Stimulated activated CD4-positive, alpha-beta T cell treated with anti-CD3 and anti-CD28 coated beads, Interleukin-2, amount 100 ng/mL, for 24 hours (primary cell): ENCODE measurements at regions not wholly inside any gene's neighbourhood (a gene's known extent, or its start where the extent isn't known, plus 50 kb on each side); places are given as distances from the start of the nearest gene placed in this dataset.

Experiments used
- DNase-seq, 2 donors: peaks; one replicate each; pipeline ENCODE4 v3.0.0-alpha.2; 2020

- DNase-seq, result no peak
Measured at GRCh38 chr13:90395348-90395747, 952.1 kb upstream of the MIR17HG start.

- no peak for DNase-seq
Measured at GRCh38 chr13:90395846-90396245, 951.6 kb upstream of the MIR17HG start.

GRCh38 chr13:90396266-90396665 is 951.2 kb upstream of the MIR17HG start:
- DNase-seq, result no peak

GRCh38 chr13:90397503-90397902 is 950.0 kb upstream of the MIR17HG start:
- DNase-seq, result no peak

GRCh38 chr13:90400372-90400771 is 947.1 kb upstream of the MIR17HG start:
- no peak for DNase-seq

DNA sequence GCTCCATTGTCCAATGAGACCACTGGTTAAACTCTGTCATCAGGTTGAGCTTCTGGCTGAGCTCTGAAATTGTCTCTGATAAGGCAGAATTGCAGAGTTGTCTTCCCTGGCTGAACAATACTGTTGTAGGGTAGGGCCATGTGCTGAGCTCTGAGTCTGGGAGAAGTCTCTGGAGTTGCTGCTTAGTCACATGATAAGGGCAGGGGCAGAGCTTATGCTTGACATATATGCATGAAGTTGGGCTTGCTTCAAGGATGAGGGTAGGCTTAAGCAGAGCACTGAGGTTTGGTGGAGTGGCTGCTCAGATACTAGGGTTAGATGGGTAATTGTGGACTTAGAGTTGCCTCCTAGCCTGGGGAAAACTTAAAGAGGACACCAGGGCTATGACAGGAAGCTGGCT is 946.3 kb upstream of the MIR17HG start:
- DNase-seq, result no peak

- no peak for DNase-seq
Measured at GRCh38 chr13:90402102-90402501, 945.4 kb upstream of the MIR17HG start.

GRCh38 chr13:90402613-90403012 is 944.9 kb upstream of the MIR17HG start:
- no peak for DNase-seq

DNA sequence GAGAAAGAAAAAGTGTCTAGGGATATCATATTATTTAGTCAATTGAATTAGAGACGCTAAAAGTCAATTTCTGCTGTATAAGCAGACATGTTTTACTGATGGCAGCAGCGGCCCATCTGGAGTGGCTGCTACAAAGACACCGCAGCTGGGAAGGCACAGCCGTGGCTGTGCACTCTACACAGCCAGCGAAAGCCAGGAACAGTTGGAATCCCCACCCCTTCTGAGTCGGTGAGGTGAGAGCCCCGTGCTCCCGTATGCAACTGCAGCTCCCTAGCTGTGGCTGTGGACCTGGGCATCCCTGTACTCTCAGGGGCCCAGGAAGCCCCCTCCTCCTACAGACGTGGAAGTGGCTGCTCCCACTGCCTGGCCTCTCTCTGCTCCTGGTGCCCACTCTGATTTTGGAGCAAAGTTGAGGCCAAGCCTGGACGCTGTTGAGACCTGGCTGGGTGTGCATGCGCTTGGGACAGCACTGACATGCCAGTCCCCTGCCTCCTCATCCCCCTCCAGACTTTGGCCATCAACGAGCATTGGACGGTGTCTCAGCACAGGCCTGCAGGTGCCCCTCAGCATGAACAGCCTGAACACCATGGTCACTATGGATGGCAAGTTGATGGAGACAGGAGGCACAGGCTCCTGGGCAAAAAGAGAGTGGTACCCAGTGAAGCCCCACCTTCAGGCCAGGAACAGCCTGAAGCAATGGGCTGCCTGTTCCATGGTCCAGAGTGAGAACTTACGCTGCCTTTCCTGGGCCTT is 944.0 kb upstream of the MIR17HG start:
- DNase-seq, result no peak

- DNase-seq, result no peak
Measured at GRCh38 chr13:90405301-90405700, 942.2 kb upstream of the MIR17HG start.

- no peak for DNase-seq
Measured at GRCh38 chr13:90412980-90413379, 934.5 kb upstream of the MIR17HG start.

DNA sequence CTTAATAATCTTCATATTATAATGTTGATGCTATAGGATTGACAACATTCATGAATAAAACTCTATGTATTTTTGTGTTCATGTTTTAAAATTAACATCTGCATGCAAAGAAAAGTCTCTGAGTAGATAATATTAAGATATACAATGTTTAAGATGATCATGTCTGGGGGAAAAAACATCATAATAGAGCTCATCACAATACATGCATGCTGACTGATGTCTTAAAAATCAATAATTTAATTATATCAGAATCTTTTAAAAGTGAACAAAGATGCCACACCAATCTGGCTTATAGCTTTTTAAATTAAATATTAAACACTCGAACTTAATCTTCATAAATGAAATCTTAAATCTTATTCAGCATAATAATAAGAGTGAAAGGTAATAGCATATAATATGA is 933.9 kb upstream of the MIR17HG start:
- DNase-seq, result no peak

DNA sequence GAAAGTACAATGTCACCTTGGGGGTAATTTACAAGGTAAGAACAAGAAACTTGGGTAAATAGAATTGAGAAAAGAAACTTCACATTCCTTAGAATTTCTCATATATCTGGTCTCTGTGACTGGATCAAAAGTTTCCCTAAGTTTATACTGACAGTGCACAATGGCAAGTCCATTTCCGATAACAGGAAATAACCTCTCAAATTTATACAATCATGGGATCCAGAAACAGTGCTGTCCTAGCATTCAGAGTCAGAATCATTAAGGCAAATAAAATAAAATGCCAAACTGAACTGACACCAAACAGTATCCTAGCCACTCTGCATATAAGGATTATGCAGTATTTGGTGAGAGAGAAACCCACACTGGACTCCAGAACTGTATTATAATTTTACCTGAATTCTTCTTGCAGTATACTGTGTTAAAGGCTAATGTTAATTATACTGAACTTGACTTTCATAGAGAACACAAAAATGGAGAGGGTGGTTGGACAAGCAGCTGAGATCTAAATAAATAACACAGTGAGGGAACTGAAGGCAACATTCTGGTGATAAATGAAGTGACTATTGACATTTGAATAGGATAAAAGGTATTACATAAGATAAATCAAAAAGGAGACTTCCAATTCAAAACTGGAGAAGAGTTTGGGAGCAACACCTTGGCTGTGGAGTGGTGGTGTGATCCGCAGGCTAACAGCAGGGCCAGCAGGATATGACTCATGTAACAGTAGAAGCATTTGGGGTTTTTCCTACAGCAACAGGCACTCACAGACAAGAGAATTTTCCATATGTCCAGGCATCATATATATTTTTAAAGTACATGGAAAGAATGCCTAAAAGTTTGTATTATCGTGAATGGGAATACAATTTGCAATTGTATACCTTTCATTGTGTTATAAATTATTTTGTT is 932.5 kb upstream of the MIR17HG start:
- DNase-seq, result no peak

- DNase-seq, result no peak
Measured at GRCh38 chr13:90415902-90416301, 931.6 kb upstream of the MIR17HG start.

- DNase-seq, result no peak
Measured at GRCh38 chr13:90416519-90416918, 931.0 kb upstream of the MIR17HG start.

DNA sequence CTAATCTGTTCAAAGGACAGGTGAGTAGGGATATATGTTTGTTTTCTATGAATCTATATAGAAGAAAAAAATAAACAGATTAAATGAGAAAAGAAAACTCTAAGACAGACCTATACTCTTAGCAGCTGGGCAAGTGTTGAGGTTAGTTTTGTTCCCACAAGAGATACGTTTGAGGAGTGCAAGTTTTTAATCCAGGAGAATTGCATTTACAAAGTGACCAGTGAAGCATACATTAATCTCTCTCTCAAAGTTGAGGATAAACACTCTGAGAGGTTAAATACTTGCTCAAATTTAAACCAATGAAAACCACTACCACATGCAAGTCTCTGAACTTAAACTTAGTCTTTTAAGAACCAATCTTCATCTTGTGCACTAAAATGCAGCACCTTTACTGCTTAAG is 930.5 kb upstream of the MIR17HG start:
- DNase-seq, result no peak

DNA sequence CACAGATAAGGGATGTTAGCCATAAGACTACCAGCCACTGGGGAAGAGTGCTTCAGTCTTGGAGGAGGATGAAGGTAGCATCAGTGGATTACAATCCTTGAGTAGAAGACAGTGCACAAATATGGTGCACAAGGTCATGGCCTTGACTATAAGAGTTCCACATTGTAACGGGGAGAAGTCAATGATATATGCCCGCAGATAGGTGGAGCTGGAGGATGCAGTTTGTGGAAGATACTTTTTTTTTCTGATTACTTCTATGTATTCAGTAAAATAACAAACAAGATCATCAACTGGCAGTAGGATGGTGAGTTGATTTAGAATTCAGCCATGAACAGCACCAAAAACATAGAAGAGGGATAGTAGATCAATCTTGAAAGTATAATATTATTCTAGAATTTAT is 926.8 kb upstream of the MIR17HG start:
- no peak for DNase-seq

DNA sequence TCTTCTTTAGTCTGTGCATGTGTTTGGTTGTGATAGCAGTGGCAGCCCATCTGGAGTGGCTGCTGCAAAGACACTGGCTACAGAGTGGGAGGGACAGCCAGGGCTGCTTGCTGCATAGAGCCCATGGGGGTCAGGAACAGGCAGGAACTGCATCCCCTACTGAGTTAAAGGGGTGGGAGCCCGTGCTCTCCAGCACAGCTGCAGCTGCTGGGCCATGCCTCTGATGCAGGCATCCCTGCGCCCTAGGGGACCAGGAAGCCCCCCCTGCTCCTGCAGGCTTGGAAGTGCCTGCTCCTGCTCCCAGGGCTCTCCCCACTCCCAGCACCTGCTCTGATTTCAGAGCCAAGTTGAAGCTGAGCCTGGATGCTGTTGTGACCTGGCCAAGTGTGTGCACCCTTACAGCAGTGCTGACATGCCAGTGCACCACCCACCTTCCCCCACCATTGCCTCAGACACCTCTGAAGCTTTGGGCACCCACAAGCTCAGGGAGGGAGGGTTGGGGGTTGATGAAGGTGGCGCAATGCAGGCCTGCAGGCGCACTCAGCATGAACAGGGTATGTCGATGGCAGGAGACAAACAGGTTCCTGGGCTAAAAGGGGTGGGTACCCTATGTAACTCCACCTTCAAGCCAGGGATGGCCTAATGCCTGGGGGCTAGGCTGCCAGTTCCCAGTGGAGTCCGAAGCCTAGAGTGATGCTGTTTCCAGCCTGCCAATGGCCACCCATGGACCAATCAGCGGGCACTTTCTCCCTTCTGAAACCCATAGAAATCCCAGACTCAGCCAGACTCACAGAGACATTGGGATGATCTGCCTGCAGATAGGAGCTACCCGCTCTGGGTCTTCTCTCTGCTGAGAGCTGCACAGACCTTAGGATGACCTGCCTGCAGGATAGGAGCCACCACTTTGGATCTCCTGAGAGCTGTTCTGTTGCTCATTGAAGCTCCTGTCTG is 919.9 kb upstream of the MIR17HG start:
- DNase-seq, result no peak

- no peak for DNase-seq
Measured at GRCh38 chr13:90428522-90429210, 918.8 kb upstream of the MIR17HG start.

GRCh38 chr13:90430127-90430526 is 917.4 kb upstream of the MIR17HG start:
- DNase-seq, result no peak

DNA sequence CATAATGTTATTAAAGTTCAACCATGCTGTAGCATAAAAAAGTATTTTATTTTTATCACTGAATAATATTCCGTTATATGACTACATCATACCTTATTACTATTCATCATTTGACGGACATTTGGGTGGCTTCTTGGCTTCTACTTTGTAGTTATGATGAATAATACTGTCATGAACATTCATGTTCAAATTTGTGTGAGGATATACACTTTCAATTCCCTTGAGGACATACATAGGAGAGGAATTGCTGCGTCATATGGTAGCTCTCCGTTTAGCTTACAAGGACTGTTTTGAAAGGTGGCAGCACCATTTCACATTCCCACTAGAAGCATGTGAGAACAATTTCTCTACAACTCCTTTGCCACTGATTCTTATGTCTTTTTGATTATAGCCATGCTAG is 910.8 kb upstream of the MIR17HG start:
- no peak for DNase-seq

GRCh38 chr13:90438576-90438975 is 908.9 kb upstream of the MIR17HG start:
- no peak for DNase-seq
